Endothelial cell of umbilical vein (primary cell): ENCODE measurements at regions not wholly inside any gene's neighbourhood (a gene's known extent, or its start where the extent isn't known, plus 50 kb on each side); places are given as distances from the start of the nearest gene placed in this dataset.

Experiments used
- BruUV-seq: library from RNA; stranded (reverse); fragments of 400-500 nt; replicated peaks from 2 replicates; lab custom pipeline; 2021; lab: Mats Ljungman, UMichigan
- CTCF ChIA-PET: fragments of 300-600, 350-600 bp; sonication (Branson Sonifier 250); formaldehyde crosslinking; loops from one replicate; lab custom pipeline; 2021; ENCODE audit warnings: antibody characterized with exemption, inconsistent platforms; lab: Charles Lee
- POLR2A ChIA-PET: fragments of 300-600, 350-600 bp; sonication (Branson Sonifier 250); formaldehyde crosslinking; loops from one replicate; lab custom pipeline; 2021; ENCODE audit warnings: antibody characterized with exemption, inconsistent platforms; lab: Charles Lee
- DNase-seq: peaks from one replicate; pipeline ENCODE4 v3.0.0-alpha.2; 2011; ENCODE audit warnings: low read depth, low spot score
- FAIRE-seq: peaks from 2 replicates; lab custom pipeline; 2011; peaks lifted over from hg19 to GRCh38; lab: Jason Lieb, UNC
- H2AFZ ChIP-seq: 2 replicates; pipeline ENCODE4 v1.6.0; 2012; ENCODE audit warnings: low read depth, low read length, control low read depth, inconsistent platforms
- H3K27ac ChIP-seq: 2 replicates; pipeline ENCODE4 v1.5.1; 2011; ENCODE audit warnings: low read depth, mild to moderate bottlenecking, control low read depth, low read length, moderate library complexity; ENCODE audit not compliant: insufficient read depth
- H3K27me3 ChIP-seq, 2 experiments: 2 replicates each; pipeline versions ENCODE4 v1.6.0 to v1.6.1; 2011; ENCODE audit warnings: low read length in 2 of 2, mixed read lengths in 1 of 2; ENCODE audit not compliant: control insufficient read depth in 2 of 2, insufficient read depth in 2 of 2
- H3K36me3 ChIP-seq, 2 experiments: 2 replicates in 1 of 2; 3 replicates in 1 of 2; pipeline ENCODE4 v1.5.1; 2011; ENCODE audit warnings: low read length in 2 of 2, mild to moderate bottlenecking in 1 of 2, moderate library complexity in 1 of 2; ENCODE audit not compliant: control insufficient read depth in 2 of 2, insufficient read depth in 2 of 2; ENCODE audit errors: extremely low read depth in 1 of 2
- H3K4me1 ChIP-seq: 3 replicates; pipeline ENCODE4 v1.5.1; 2011; ENCODE audit warnings: mild to moderate bottlenecking, low read length; ENCODE audit not compliant: control insufficient read depth, insufficient read depth; ENCODE audit errors: extremely low read depth
- H3K4me2 ChIP-seq: 2 replicates; pipeline ENCODE4 v1.6.1; 2011; ENCODE audit warnings: low read length, control low read depth, mixed read lengths; ENCODE audit not compliant: insufficient read depth
- H3K4me3 ChIP-seq, 3 experiments: fragments of 200-600 bp in 1 of 3; sonication (generic), shearing (Covaris generic) in 1 of 3; replicated peaks in 1 of 3; 2 replicates each; pipeline ENCODE4 v1.5.1; 2011 to 2016; ENCODE audit warnings: control low read depth in 3 of 3, low read length in 3 of 3, mild to moderate bottlenecking in 2 of 3, inconsistent platforms in 1 of 3, low read depth in 1 of 3, moderate library complexity in 1 of 3; ENCODE audit not compliant: insufficient read depth in 1 of 3
- H3K79me2 ChIP-seq: 2 replicates; pipeline ENCODE4 v1.6.0; 2012; ENCODE audit warnings: low read length, inconsistent platforms; ENCODE audit not compliant: control insufficient read depth, insufficient read depth
- H3K9ac ChIP-seq: replicated peaks from 2 replicates; pipeline ENCODE3; 2011; ENCODE audit warnings: low read length, control low read depth; ENCODE audit not compliant: insufficient read depth; ENCODE audit errors: extremely low read depth
- H3K9me1 ChIP-seq: replicated peaks from 3 replicates; pipeline ENCODE4 v1.6.0; 2011; ENCODE audit warnings: mild to moderate bottlenecking, low read length; ENCODE audit not compliant: control insufficient read depth, insufficient read depth; ENCODE audit errors: extremely low read depth
- H3K9me3 ChIP-seq: replicated peaks from 2 replicates; pipeline ENCODE4 v1.5.1; 2012; ENCODE audit warnings: low read length, inconsistent platforms; ENCODE audit not compliant: control insufficient read depth, insufficient read depth
- H4K20me1 ChIP-seq: replicated peaks from 2 replicates; pipeline ENCODE3; 2011; ENCODE audit warnings: mild to moderate bottlenecking, low read length; ENCODE audit not compliant: control insufficient read depth, insufficient read depth; ENCODE audit errors: extremely low read depth
- CTCF ChIP-seq, 2 donors: IDR thresholded peaks; 1 replicate in 1 of 2; 2 replicates in 1 of 2; pipeline ENCODE4 v1.5.1; 2011; ENCODE audit warnings: low read length in 2 of 2, mild to moderate bottlenecking in 2 of 2, moderate library complexity in 2 of 2, control low read depth in 1 of 2, inconsistent platforms in 1 of 2, low read depth in 1 of 2; ENCODE audit not compliant: insufficient read depth in 1 of 2; ENCODE audit errors: extremely low read depth in 1 of 2
- EZH2 ChIP-seq: IDR thresholded peaks from 2 replicates; pipeline ENCODE4 v1.6.1; 2012; ENCODE audit warnings: borderline replicate concordance, low read depth, mild to moderate bottlenecking, moderate library complexity, low read length, inconsistent platforms; ENCODE audit not compliant: severe bottlenecking
- FOS ChIP-seq: IDR thresholded peaks from 2 replicates; pipeline ENCODE4 v1.6.1; 2011; ENCODE audit warnings: mild to moderate bottlenecking, low read length, moderate library complexity, borderline replicate concordance; ENCODE audit not compliant: insufficient read depth
- GATA2 ChIP-seq: IDR thresholded peaks from 2 replicates; pipeline ENCODE4 v1.7.0; 2011; ENCODE audit warnings: low read depth, mild to moderate bottlenecking, moderate library complexity, mixed read lengths, low read length; ENCODE audit not compliant: insufficient read length, insufficient read depth
- JUN ChIP-seq: IDR thresholded peaks from 2 replicates; pipeline ENCODE4 v1.6.1; 2011; ENCODE audit warnings: borderline replicate concordance, low read depth; ENCODE audit not compliant: insufficient read length, insufficient read depth
- MYC ChIP-seq: IDR thresholded peaks from one replicate; pipeline ENCODE4 v1.6.1; 2011; ENCODE audit warnings: mild to moderate bottlenecking, low read depth, low read length
- POLR2A ChIP-seq: IDR thresholded peaks from 2 replicates; pipeline ENCODE4 v1.6.1; 2012; ENCODE audit warnings: low read depth, mild to moderate bottlenecking, control low read depth, low read length
- POLR2AphosphoS5 ChIP-seq: IDR thresholded peaks from 2 replicates; pipeline ENCODE4 v1.6.1; 2012; ENCODE audit warnings: low read depth, mild to moderate bottlenecking, control low read depth, low read length, moderate library complexity; ENCODE audit not compliant: insufficient read depth
- dilution Hi-C: fragments of 300-500 bp; cut with MboI; formaldehyde crosslinking; loops from one replicate; pipeline ENCODE4 v1.15.0; 2019; ENCODE audit warnings: low sequenced_read_pairs; ENCODE audit not compliant: extremely low pct_ligation_motif_present
- intact Hi-C: fragments of 100-400 bp; cut with micrococcal nuclease; formaldehyde crosslinking; loops from one replicate; pipeline ENCODE4 v1.10.0; 2022
- TF ChIP-seq, protein P1 (sequence below): IDR thresholded peaks from 2 replicates; pipeline ENCODE4 v1.6.1; 2011; ENCODE audit not compliant: insufficient read depth, insufficient read length

DNA sequence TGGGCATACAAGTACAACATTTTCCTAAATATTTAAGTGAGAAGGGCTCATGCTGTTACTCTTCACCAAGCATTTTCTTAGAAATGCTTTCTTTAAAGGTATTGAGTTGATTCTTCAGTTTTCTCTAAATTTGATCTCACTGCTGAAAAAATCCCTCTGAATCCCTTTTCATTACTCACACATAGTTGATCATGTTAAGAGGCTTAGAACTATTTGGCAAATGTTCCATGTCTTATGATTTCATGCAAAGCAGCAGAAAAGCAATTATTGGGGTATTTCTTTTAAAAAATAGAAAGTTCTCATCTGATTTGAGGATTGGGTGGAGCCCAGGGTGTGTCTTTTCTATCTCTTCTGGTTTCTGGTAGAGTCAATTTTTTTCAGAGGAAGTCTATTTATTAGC, 1079.8 kb upstream of the ZEB2 start:
- DNase-seq (no peak), FAIRE-seq (no peak)
- Histone ChIP-seq H3K9ac (no peak overlapping the region), H3K9me1 (no peaks in the 10 kb centered on the region), H3K79me2 (no peaks in the 10 kb centered on the region), H3K4me1 (peaks cover 20% of the 10 kb centered on the region), H3K36me3 (no peaks in the 10 kb centered on the region), H3K27me3 (no peaks in the 10 kb centered on the region), H3K4me3 (no peak overlapping the region), H3K27ac (no peak overlapping the region), H2AFZ (no peak overlapping the region), H3K4me2 (no peak overlapping the region), H3K9me3 (no peaks in the 10 kb centered on the region), H4K20me1 (no peaks in the 10 kb centered on the region)
- intact Hi-C loops (loop anchor here (10.0 kb wide), 2 partner anchors 715 to 1245 kb away; no protein-coding TSS in a partner anchor), dilution Hi-C loops (no loop called here)
- CTCF ChIA-PET, result no interaction called here
- BruUV-seq, result no TSS peak
- POLR2A ChIA-PET, result no interaction called here
- TF ChIP-seq POLR2AphosphoS5, result no peak
- TF ChIP-seq, protein P1, sequence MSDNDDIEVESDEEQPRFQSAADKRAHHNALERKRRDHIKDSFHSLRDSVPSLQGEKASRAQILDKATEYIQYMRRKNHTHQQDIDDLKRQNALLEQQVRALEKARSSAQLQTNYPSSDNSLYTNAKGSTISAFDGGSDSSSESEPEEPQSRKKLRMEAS, result no peak
- TF ChIP-seq EZH2, result no peak
- no peak for TF ChIP-seq MYC
- no peak for TF ChIP-seq CTCF (IDR thresholded peaks at IDR 0.05; ENCODE audit: extremely low read depth in 1 of 2, insufficient read depth in 1 of 2, low read depth in 1 of 2, low read length in 2 of 2)
- no peak for TF ChIP-seq JUN
- TF ChIP-seq FOS, result no peak
- TF ChIP-seq POLR2A, result no peak
- no peak for TF ChIP-seq GATA2
